Activated CD4-positive, CD25-positive, alpha-beta regulatory T cell (primary cell): ENCODE measurements at regions not wholly inside any gene's neighbourhood (a gene's known extent, or its start where the extent isn't known, plus 50 kb on each side); places are given as distances from the start of the nearest gene placed in this dataset.

Experiments used
- DNase-seq, 4 experiments: peaks; one replicate each; lab custom pipeline; 2025; lab: John Stamatoyannopoulos, UW

DNA sequence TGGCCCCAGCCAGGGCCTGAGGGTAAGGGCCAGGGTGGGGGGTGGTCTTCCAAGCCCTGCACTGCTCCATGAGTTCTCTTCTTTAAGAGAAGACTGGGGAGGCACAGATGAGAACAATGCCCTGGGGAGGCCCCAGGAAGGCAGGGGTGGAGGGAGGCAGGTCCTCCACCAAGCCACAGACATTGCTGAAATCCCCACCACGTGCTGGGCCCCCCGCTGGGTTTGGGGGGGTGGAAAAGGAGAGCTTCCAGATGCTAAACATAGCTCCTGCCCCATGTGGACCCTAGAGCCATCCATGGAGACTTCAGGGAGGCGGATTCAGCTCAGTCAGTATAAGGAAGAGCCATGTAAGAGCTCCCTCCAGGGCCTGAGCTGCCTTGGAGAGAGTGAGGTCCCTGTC lies 157.8 kb upstream of the LINGO1 start:
- no peak for DNase-seq

DNA sequence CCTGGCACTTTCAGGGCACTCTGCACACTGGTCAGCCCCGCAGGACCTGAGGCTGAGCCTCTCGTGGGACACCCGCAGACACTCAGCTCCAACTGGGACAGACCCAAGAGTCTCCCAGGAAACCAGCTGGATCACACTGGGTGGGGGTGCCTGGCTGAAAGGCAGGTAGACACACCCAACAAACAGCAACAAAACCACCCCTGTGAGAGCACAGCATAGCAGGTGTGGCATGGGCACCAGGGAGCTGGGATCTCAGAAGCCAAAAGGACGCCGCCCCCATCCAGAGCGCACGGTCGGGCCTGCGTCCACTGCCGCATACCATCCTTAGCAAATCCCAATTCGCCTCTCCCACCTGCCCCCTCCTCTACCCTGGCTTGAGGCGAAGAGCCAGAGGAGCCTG lies 154.2 kb upstream of the LINGO1 start:
- no peak for DNase-seq

DNA sequence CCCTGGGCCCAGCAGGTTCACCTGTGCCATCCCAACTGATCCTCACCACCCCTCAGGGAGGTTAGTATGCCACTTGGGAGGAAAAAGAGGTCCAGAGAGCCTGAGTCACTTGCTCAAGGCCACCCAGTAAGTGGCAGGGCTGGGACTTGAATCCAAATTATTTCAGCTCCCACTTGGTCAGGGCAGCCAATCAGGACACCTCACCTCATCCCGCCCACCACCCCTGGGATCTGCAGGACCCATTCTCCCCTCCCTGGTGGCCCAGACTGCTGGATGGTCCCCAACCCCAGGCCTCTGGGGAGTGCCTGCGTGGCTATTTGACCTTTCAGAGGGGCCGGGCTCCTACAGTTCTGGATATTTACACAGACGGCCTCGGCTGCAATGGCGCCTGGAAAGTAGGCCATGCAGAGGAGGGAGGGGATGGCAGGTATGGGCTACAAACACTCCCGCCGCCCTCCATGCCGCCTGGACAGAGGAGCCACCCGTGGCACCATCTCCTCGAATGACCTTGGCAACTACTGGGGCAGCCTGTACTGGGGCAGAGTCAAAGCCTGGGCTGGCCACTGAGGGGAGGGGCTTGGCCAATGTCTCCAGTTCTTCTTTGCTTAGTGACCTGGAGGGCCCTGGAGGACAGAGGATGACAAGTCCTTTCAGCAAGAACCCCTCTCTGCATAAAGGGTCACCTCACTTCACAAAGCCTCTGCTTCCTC lies 153.6 kb upstream of the LINGO1 start:
- DNase-seq: no peak

DNA sequence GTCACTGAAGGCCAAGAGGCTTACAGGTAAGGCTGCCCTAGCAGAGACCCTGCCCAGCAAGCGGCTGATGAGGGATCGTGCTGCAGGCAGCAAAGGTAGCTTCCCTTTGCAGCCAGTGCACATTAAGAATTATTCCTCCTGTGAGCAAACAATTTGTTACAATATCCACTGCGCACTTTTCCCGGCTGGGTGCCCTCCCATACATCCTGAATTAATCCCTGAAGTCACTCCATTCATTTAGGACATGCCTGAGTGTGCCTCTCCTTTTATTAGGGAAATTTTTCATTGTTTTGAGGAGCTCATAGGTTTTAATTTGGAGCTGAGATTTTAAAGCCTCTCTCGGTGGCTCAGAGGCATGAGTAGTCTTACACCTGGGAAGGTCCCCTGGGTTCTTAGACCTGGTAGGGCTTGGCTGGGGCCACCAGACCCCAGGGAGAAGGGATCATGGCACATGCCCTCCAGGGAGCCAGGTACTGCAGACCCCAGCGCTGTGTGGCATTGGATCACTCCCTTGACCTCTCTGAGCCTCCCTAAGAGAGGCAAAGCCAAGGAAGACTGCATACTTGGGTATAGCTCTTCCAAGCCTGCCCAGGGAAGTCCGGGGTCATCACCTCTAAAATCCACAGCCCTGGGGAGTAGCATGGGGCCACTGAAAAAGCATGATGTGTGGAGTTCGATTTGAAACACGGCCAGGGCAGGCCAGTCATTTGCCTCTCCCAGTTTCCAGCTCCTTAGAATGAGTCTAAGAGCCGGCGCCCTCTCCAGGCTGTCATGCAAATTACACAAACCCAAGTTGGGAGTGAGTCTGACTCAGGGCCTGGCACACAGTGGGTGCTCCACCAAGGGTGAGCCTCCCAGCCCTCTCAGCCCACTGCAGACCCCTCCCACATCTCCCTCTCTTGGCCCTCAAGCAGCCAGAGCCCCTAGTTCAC lies 151.9 kb upstream of the LINGO1 start:
- DNase-seq: no peak

DNA sequence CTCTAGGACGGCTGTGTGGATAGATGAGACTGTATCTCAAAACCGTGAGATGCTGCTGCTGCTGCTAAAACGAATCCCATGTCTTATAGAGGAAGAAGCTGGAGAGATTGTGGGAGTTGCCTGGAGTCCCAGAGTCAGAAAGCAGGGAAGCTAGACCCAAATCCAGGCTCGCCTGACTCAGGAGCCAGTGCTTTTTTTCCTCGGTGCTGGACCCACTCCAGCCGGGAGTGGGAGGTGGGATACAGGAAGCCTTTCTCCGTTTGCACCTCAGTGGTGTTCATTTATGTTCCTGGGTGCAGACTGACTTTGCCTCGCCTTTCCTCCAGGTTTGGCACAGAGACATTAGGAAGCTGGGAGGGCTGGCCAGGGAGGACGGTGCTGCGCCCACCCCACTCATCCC lies 150.9 kb upstream of the LINGO1 start:
- DNase-seq: no peak

DNA sequence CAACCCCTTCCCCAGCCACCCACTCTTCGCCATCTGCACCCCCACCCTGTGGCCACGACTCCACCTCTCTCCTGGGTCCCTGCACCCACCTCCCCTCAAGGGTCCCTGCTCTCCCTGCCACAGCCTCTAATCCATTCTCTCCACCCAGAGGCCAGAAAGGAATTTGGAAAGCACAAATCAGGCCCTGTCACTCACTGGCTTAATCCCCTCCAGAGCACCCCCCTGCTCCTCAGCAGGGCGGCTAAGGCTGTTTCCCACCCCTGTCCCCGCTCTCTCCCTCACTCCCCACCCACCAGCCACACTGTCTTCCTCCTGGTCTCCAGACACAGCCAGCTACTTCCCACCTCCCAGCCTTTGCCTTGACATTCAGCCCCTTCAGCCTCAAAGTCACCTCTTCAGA lies 150.0 kb upstream of the LINGO1 start:
- no peak for DNase-seq

DNA sequence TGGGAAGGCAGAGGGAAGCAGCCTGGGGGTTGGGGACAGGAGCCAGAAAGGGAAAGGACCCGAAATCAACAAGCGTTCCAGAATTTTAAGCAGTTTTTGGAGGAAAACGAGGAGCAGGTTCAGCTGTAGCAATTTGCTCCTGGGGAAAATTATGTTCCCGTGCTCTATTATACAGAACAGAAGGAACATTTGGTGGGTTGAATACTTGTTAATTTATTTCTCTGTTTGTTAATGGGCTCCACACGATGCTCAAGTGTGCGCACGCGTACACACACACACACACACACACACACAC lies 149.2 kb upstream of the LINGO1 start:
- DNase-seq: no peak

DNA sequence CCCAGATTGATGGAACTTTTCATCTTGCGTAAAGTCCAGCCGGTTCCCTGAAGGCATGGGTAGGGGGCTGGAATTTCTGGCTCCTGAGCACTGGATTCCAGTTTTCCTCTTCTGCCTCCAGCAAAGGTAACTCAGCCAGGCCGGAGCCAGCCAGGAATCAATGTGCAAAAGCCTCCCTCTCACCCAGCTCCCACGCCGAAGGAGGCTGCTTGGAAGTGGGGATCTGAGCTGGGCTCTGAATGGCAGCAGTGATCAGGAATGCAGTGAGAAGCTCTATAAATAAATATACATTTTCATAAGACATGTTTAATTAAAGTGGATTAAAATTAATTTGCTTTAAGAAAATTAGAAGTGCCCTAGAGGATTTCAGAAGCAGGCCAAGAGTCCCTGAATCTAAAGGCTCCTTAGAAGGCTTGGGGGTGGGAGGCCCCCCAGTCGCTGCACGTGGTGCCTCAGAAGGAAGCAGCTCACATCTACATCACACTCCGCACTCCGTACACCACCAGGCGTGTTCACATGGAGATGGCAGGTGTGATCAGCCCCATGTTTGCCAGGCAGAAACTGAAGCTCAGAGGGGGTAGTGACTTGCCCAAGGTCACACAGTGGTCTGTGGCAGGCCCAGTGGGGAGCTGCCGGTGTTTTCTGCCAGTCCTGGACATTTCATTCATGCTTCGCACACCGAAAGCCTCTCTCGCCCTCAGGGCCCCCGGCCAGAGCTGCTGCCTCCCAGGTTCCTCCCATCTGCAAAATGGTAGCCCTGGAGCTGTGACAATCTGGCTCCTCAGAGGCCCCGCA lies 148.6 kb upstream of the LINGO1 start:
- DNase-seq: no peak

DNA sequence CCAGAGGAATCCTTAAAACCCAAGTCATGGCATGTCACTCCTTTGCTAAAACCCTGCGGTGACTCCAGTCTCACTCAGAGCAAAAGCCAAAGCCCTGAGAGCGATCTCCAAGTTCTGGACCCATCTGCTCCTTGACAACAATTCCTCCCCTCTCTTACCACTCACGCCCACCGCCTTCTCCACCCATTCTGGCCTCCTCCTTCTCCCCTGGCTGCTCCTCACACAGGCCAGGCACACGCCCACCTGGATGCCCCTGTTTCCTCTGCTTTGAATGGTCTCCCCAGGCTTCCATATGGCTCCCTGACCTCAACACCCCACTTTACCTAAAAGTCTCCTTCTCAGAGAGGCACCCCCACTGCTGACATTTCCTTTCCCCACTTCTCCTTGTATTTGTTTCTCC lies 146.1 kb upstream of the LINGO1 start:
- no peak for DNase-seq

DNA sequence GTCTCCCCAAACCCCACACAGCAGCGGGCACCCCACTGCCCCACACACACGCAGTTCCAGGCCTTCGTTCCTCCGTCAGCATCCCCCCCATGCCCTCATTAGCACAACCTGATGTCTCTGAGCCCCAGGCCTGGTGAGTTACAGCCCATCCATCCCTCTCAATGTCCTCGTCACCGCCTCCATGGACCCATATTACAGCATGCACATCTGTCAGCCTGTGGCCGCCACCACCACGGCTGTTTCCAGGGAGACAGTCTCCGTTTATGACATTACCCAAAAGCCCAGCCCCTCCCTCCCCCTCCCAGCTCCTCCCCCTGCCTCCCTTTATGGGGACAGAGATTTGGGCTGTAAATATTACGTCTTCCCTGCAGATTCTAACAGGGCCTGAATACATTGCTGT lies 143.1 kb upstream of the LINGO1 start:
- DNase-seq: no peak

DNA sequence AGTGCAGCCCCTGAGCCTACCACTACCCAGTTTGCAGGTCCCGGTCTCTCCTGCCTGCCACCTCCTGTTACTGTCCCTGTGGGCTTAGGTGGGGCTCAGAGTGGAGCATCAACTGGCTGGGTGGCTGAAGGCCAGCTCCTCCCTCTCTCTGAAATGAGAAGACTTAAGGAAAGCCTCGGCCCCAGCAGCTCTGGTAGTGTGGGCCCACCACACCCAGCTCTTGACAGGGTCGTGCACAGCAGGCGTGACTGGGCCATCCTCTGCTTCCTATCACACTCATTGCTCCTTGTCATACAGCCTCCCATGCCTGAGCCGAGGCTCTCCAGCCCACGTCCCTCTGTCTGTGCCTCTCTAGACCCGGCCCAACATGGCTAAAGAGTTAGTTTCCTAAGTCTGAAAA lies 142.7 kb upstream of the LINGO1 start:
- DNase-seq: no peak

DNA sequence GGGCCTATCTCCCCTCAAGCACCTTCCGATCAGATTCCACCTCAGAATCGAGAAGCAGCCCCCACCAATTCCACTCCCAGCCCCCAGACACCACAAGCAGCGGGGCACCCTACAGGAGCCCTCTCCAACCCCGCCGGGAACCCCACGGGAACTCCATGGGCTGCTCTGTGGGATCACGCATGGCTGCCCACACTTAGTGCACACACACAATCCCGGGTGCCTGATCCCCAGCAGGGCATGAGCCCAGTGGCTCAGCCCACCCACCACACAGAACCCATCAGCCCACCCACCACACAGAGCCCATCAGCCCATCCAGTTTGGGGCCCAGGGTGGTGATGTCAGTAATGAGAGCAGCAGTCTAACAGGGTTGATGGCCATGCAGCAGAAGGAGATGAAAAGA lies 141.6 kb upstream of the LINGO1 start:
- DNase-seq: no peak

DNA sequence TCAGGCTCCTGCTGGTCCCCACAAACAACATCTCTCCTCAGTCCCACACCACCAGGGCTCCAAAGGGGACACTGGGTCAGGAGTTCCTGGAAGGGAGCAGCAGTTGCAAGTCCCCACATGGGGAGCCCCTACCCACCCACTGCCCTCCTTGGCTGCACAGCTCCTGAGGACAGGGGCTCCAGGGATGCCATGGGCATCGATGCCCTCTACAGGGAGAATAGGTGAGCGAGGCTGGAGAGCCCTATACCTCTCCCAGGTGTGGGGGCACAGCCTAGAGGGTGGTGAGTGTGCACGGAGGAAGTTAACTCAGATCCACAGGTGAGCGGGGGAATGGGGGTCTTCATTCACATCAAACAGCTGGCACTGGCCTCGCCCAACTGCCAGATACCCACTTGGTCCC lies 141.2 kb upstream of the LINGO1 start:
- DNase-seq: no peak

DNA sequence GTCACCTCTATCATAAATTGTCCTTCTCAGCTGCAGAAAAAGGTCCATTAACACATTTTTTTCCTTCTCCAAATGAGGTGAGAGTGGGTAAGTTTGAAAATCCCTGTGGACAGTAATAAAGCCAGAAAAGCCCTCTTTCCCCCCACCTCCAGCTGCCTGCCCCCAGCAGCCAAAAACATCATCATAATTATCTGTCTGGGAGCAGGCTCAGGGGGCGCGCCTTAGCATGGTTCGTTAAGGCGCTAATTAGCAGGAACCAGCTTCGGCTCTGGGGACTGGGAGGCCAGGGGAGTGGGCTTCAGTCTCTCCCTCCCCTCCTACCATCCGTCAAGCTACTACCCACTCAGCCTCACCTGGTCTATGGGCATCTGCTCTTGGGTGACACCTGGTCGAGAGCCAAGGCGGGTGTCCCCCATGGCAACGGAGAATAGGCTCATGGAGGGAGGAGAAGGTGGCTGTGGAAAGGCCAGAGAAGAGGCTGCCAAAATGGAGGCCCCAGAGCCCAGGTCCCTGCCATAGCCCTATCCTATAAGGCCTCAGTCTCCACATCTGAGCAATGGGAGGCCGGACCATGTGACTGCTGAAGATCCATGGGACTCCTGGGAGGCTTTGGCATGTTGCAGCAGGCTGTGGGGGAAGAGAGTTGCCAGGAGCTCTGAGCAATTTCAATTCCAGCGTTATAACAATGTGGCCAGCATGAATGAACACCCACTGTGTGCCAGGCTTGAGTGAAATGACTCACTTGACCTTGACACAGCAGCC lies 140.1 kb upstream of the LINGO1 start:
- no peak for DNase-seq

DNA sequence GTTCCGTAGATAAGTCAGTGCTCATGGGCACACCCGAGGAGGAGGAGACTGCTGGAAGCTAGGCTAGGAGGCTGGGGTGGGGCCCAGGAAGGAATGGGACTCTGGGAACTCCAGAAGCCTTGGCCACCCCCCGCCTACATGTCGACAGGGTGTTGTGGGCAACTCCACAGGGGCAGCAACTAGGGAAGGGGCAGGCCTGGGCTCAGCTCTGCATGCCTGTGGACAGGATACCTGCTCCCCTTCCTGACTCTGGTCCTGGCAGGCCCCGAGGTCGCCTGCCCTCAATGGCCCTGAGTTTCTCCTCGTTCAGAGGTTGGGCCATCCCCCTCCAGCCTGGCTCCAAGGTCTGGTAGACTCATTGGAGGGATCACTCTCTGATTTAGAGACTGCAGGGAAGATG lies 138.9 kb upstream of the LINGO1 start:
- DNase-seq: no peak

DNA sequence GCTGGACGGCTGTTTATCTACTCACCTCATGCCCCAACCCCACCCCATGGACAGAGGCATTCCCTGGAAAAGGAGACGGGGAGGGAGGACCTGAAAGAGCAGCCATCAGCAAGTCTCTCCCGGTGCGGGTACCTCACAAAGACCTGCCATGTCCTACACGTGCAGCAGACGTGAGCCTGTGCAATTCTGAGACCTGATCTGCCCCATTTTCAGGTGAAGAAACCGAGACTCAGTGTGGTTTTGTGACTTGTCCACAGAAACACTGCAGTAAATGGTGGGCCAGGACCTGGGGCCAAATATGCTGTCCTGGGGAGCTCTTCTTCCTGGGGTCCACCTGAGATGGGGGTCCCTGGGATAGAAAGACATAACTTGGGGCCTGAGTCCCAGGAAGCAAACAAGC lies 137.0 kb upstream of the LINGO1 start:
- no peak for DNase-seq

DNA sequence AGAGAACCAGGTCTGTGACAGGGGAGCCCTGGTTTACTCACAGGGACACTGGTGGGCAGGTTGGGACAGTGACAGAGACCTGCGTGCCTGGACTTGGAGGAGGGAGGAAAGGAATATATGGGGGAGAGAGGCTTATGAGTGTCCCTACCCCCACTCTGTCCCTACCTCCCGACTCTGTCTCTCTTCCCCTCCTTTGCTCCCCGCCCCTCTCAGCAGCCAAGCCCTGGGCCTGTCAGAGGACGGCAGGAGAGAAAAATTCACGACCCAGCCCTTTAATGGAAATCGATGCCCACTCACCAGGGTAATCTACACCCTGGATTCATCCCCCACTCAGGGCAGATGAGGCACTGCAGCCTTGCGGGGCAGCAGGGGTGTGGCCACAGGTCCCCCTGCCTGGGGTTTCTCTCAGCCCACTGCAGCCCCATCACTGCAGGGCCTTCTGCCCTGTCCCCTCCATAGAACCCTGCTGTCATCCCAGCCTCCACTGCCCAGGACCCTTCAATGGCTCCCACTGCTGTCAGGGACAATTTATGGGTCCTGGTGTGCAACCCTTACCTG lies 135.9 kb upstream of the LINGO1 start:
- DNase-seq: no peak

DNA sequence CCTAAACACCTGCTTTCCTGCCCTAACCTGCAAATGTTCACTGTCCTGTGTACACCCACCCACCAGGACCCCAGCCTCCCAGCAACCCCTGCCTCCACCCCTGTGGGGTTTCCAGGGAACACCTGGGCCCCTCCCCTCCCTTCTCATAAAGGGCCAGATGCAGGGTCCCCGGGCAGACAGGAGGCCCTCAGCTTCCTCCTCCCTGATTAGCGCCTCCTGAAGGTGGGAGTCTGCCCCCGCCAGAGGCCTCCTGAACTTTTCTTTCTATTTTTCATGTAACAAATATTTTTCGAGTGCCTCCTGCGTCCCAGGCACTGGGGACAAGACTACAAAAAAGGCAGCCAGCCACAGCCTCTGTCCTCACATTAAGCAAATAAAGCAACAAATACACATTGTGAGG lies 135.4 kb upstream of the LINGO1 start:
- DNase-seq: no peak

DNA sequence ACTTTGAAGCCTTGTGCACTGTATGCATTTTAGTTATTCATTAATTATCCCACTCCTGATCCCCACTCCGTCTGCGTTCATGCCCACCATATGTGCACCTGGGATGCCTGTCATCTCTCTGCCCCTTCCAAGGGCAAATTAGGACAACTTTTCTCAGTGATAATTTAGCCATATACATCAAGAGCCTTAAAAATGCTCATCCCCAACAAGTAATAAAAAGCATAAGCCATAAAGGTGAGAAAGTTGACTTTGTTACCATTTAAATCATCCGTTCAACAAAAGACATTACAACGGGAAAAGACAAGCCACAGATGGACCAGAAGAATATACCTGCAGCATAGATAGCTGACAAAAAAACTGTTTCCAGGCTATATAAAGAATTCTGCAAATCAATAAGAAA lies 131.4 kb upstream of the LINGO1 start:
- DNase-seq: no peak

DNA sequence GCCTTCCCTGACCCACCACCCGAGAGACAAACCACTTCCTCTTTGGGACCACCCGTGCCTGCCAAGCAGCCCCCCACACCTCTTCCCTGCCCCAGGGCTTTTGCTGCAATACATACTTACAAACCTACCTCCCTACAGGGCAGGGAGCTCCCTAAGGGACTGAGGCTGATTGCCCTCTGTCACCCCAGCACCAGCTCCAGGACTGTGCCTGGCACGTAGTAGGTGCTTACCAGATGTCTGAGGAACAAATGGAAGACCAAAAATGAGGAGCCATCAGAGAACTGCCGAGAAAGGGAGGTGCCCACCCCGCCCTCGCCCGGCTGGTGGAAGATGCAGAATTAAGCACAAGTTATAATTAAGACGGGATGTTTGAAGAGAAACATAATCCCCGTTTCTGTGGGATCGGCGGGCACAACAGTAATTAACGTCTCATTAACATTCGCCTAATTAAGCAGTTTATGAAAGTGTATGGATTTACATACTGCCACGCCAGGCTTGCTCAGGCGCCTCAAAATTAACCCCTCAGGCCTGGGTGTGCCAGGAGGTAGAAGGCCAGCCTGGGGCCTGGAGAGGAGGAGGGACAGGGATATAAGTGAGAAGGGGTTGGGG lies 130.1 kb upstream of the LINGO1 start:
- no peak for DNase-seq

DNA sequence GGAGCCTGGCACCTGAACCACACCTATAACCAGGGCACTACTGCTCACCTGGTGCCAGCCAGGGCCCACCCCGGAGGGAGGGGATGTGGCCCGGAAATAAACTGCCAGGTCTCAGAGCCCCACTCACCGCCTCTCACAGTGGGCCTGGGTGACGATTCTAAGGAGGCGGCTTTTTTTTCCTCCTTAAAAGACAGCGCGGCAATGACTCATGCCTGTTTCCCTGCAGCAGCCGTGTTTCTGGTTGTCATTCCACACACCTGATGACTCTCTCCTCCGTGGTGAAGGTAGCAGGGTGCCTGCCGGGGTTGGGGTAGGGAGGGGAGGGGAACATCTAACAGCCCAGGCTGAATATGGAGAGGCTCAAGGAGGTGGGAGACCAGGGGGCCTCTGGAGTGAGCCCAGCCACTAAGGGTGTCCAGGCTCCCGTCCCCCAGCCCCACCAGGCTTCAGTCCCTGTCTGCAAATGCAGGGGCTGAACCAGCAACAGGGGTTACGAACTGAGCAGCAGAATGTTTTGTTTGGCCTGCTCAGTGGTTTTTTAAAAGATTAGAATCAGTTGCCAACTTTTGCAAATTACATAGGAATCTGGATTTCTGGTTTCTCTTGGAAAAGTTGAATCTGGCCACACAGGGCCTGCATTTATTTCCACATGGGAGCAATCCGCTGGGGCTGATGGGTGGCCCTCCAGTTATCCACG lies 127.3 kb upstream of the LINGO1 start:
- no peak for DNase-seq
